Choroid plexus epithelial cell (primary cell): ENCODE measurements at regions not wholly inside any gene's neighbourhood (a gene's known extent, or its start where the extent isn't known, plus 50 kb on each side); places are given as distances from the start of the nearest gene placed in this dataset.
A peak's percentile ranks its signal among the peaks of the same experiment; 100 is the strongest.

Experiments
- DNase-seq: peaks from one replicate; pipeline ENCODE4 v3.0.0-alpha.2; 2010; ENCODE audit warnings: low read depth
- H3K4me3 ChIP-seq: 2 replicates; pipeline ENCODE4 v1.5.1; 2011; ENCODE audit warnings: low read depth, mild to moderate bottlenecking, control low read depth, low read length, moderate library complexity
- TF ChIP-seq, protein P1 (sequence below): conservative IDR thresholded peaks from 2 replicates; pipeline ENCODE4 v1.5.1; 2011; ENCODE audit warnings: low read depth, mild to moderate bottlenecking, control low read depth, inconsistent platforms, low read length, moderate library complexity

DNA sequence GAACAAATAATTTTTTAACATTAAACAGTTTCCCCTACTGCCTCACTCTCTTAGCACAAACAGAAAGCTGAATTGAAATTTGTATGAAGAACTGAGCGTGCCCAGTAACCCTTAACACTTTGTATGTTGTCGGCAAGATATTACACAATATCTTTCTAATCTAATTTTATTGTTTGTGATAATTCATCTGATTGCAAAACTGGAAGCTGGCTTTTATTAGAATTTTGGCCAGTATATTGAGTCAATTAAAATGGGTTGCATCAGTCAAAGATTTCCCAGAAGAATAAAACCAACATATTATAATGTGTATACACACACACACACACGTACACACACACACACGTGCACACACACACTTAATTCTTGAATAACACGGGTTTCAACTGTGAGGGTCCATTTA, 2332.1 kb downstream of the PCDH7 start:
- no peak overlapping the region for H3K4me3 ChIP-seq
- TF ChIP-seq, protein P1, sequence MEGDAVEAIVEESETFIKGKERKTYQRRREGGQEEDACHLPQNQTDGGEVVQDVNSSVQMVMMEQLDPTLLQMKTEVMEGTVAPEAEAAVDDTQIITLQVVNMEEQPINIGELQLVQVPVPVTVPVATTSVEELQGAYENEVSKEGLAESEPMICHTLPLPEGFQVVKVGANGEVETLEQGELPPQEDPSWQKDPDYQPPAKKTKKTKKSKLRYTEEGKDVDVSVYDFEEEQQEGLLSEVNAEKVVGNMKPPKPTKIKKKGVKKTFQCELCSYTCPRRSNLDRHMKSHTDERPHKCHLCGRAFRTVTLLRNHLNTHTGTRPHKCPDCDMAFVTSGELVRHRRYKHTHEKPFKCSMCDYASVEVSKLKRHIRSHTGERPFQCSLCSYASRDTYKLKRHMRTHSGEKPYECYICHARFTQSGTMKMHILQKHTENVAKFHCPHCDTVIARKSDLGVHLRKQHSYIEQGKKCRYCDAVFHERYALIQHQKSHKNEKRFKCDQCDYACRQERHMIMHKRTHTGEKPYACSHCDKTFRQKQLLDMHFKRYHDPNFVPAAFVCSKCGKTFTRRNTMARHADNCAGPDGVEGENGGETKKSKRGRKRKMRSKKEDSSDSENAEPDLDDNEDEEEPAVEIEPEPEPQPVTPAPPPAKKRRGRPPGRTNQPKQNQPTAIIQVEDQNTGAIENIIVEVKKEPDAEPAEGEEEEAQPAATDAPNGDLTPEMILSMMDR = no peak
- no peak for DNase-seq

DNA sequence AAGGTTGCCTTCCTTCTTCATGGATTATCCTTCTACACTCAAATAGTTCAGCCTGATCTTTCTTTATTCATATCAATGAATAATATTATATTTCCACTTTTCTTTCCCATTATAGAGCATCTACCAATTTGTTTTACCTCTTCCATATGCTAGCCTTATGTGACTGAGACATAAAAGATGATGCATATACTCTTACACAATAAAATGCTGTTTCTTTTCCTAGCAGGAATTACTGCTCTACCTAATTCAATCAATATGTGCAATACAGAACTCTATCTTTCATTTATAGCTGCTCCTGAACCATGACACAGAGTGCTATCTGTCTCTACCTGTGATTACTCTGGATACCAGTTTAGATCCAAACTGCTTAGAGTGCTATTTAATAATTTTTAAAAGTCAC, 2334.0 kb downstream of the PCDH7 start:
- H3K4me3 ChIP-seq = no peak overlapping the region
- DNase-seq = no peak
- TF ChIP-seq, protein P1 = no peak

DNA sequence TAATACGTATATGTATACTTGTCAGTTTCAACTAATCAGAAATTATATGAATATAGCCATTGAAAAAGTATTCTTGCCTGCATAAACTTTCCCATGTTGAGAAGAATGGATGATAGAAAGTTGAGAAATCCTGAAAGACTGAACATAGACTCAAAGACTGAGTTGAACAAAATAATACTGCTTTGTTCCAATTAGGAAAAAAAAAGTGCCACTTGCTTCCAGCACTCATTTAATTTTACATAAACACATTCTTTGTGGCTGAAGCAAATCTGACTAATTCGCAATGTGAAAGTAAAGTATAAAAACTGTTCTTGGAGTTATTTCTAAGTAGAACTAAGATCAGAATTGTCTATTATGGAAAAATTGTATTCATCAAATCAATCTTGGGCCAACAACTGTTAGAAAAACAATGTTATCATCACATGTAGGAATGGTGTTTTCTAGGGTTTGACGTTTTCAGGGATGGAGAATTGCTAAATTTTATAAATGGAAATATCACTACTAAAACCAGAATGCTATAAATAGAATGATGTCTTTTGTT, 2334.6 kb downstream of the PCDH7 start:
- DNase-seq = no peak
- H3K4me3 ChIP-seq = no peak overlapping the region
- TF ChIP-seq, protein P1 = no peak

DNA sequence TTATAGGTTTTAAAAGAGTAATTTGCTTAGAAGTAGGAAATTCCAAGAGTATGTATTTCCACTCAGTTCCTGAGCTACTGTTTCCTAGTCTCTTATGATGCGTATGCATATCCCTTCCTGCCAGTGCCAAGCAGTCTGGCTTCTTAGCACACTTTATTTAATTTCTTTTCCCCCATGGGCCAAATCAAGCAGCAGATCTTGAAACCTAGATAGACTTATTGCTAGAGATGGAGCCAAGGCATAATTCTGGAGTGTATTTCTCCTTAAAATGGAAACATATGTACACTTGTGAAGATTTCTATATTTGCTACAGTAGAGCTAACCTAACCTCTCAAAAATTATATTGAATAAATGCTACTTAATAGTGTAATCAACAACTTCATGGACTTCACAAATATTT, 2337.6 kb downstream of the PCDH7 start:
- TF ChIP-seq, protein P1 = no peak
- no peak for DNase-seq
- H3K4me3 ChIP-seq = no peak overlapping the region

DNA sequence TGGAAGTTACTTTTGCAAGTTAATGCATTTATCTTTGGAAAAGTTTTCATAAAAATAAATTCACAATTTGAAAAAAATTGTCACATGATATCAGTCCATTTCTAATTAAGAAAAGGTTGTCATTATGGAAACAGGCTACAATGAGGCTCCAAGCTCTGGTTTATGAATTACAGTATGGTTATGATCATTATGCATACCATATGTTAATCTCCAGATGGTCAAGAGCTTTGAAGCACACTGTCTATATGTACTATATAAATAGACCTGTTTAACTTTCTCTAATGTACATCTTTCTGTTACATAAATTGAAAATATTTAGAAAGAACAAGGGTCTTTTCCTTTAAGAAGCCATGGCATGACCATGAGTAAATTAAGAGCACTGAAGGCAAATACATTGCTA, 2338.8 kb downstream of the PCDH7 start:
- no peak for DNase-seq
- TF ChIP-seq, protein P1 = no peak
- H3K4me3 ChIP-seq = no peak overlapping the region

DNA sequence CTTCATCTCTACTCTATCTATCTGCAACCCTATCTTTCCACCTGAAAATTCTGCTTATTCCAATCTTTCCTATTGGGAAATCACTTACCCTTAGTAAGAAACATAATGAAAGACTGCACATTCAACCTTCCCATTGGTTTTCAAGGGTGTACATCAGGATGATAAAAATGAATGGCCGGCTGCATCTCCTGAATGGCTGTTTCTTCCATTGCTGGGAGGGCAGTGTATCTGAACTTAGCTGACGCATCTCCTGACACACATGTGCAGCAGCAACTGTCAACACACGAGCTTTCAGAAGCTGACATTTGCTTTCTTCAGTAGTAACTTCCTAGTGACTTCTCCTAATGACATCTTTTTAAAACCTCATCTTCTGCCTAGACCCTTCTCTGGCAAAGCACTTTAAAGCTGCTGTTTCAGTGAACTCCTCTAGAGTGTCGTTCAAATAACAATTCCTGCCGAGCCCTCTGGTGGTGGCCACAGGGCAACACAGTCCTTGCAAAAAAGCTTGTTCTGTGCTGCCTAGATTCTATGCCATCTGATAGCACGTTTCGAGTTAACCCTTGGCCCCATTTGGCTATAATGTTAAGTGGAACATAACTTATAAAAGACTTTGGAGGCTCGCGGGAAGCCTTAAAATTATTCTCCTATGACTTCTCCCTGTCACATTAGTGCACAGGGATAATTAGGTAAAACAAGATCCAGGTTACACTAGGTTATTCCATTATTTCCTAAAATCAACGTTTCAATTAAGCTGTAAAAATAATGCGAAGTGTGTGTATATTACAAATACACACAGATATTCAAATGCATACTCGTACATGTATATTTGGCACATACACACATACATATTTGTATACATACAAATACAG, 2340.7 kb downstream of the PCDH7 start:
- peak; percentile 73 for DNase-seq
- TF ChIP-seq, protein P1 = peak; percentile 88
- H3K4me3 ChIP-seq = no peak overlapping the region

DNA sequence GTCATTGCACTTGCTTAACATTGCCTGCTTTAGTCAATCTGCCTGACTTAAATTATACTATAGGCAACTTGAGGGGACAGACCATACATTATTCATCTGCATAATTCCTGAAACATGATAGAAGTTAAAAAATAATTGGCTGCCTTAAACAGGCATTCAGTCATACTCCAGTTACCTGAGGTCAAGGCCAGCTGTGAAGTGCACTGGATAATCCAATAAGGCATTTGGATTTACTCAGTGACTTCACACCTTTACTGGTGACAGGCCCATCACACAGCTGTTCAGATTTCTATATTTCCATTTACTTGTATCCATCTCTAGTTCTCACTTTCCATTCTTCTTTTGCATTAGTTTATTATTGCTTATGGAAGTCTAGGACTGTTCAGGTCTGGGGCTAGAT, 2341.6 kb downstream of the PCDH7 start:
- TF ChIP-seq, protein P1 = no peak
- no peak for DNase-seq
- H3K4me3 ChIP-seq = no peak overlapping the region
